MM.1S (cell line): ENCODE measurements at regions not wholly inside any gene's neighbourhood (a gene's known extent, or its start where the extent isn't known, plus 50 kb on each side); places are given as distances from the start of the nearest gene placed in this dataset.

Source experiments
- DNase-seq: peaks from one replicate; pipeline ENCODE4 v3.0.0-alpha.2; 2015
- H2AFZ ChIP-seq: fragments of 300-600 bp; sonication (generic); 2 replicates; pipeline ENCODE4 v1.6.0; 2016; ENCODE audit warnings: antibody characterized with exemption, low read length
- H3F3A ChIP-seq: fragments of 300-600 bp; sonication (generic); 2 replicates; pipeline ENCODE4 v1.6.1; 2016; ENCODE audit warnings: mild to moderate bottlenecking, antibody characterized with exemption, low read length, moderate library complexity, mixed read lengths; ENCODE audit not compliant: insufficient read depth
- H3K27ac ChIP-seq: fragments of 300-600 bp; sonication (generic); 2 replicates; pipeline ENCODE4 v1.5.1; 2016; ENCODE audit warnings: mild to moderate bottlenecking, low read length
- H3K27me3 ChIP-seq: fragments of 300-600 bp; sonication (generic); replicated peaks from 2 replicates; pipeline ENCODE4 v1.6.0; 2016; ENCODE audit warnings: low read length; ENCODE audit not compliant: insufficient read depth
- H3K36me3 ChIP-seq: fragments of 300-600 bp; sonication (generic); replicated peaks from 2 replicates; pipeline ENCODE4 v1.6.1; 2016; ENCODE audit warnings: mild to moderate bottlenecking, low read length, mixed read lengths; ENCODE audit not compliant: insufficient read depth
- H3K4me1 ChIP-seq: fragments of 300-600 bp; sonication (generic); 2 replicates; pipeline ENCODE4 v1.6.1; 2016; ENCODE audit warnings: low read length, mixed read lengths
- H3K4me2 ChIP-seq: fragments of 300-600 bp; sonication (generic); 2 replicates; pipeline ENCODE4 v1.6.0; 2016; ENCODE audit warnings: low read depth, low read length
- H3K4me3 ChIP-seq: fragments of 300-600 bp; sonication (generic); 2 replicates; pipeline ENCODE4 v1.5.1; 2016; ENCODE audit warnings: low read length, mixed read lengths
- H3K79me2 ChIP-seq: fragments of 300-600 bp; sonication (generic); 2 replicates; pipeline ENCODE4 v1.6.1; 2016; ENCODE audit warnings: mixed run types, low read length, mixed read lengths
- H3K9ac ChIP-seq: fragments of 300-600 bp; sonication (generic); 2 replicates; pipeline ENCODE4 v1.6.1; 2016; ENCODE audit warnings: low read length, mixed read lengths
- H3K9me2 ChIP-seq: fragments of 300-600 bp; sonication (generic); replicated peaks from 2 replicates; pipeline ENCODE4 v1.6.1; 2016; ENCODE audit warnings: mild to moderate bottlenecking, low read length, mixed read lengths; ENCODE audit not compliant: insufficient read depth
- H3K9me3 ChIP-seq: fragments of 300-600 bp; sonication (generic); replicated peaks from 2 replicates; pipeline ENCODE4 v1.6.1; 2016; ENCODE audit warnings: mild to moderate bottlenecking, low read length, mixed read lengths; ENCODE audit not compliant: insufficient read depth
- H4K20me1 ChIP-seq: fragments of 300-600 bp; sonication (generic); 2 replicates; pipeline ENCODE4 v1.6.1; 2016; ENCODE audit warnings: mild to moderate bottlenecking, low read length, moderate library complexity, mixed read lengths; ENCODE audit not compliant: insufficient read depth
- EZH2 ChIP-seq: fragments of 300-600 bp; sonication (generic); optimal IDR thresholded peaks from 2 replicates; pipeline ENCODE3; 2017; ENCODE audit warnings: low read depth, mild to moderate bottlenecking, antibody characterized with exemption, low read length, mixed read lengths
- EZH2phosphoT487 ChIP-seq: fragments of 300-600 bp; sonication (generic); IDR thresholded peaks from 2 replicates; pipeline ENCODE4 v1.6.1; 2018; ENCODE audit warnings: antibody characterized with exemption, low read length
- TF ChIP-seq, protein P1 (sequence below): fragments of 300-600 bp; sonication (generic); IDR thresholded peaks from 2 replicates; pipeline ENCODE4 v1.5.1; 2016; ENCODE audit warnings: antibody characterized with exemption, low read length, mixed read lengths

DNA sequence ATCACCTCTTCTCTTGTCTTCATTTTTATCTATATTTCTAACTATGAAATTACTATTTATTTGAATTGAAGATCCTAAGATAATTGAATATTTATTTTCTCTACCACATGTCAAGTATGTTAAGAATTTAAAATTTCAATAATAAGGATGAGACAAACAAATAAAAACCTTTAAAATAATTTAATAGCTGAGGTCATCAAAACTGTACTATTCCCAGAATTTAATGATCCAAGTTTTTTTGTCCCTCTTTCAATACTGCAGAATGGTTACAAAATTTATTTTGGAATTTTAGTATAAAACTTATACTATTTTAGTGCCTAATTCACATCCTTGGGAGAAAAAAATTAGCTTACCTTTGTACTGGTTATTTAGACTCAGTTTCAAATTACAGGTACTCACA, 774.9 kb downstream of the ROBO2 start:
- Histone ChIP-seq H3K27me3 (no peaks in the 10 kb centered on the region), H3K4me3 (no peak overlapping the region), H3K9ac (no peak overlapping the region), H3K27ac (no peak overlapping the region), H3K4me1 (no peaks in the 10 kb centered on the region), H3F3A (no peaks in the 10 kb centered on the region), H3K9me3 (no peaks in the 10 kb centered on the region), H3K36me3 (no peaks in the 10 kb centered on the region), H2AFZ (no peak overlapping the region), H4K20me1 (no peaks in the 10 kb centered on the region), H3K9me2 (no peaks in the 10 kb centered on the region), H3K4me2 (no peak overlapping the region), H3K79me2 (no peaks in the 10 kb centered on the region)
- TF ChIP-seq, protein P1, sequence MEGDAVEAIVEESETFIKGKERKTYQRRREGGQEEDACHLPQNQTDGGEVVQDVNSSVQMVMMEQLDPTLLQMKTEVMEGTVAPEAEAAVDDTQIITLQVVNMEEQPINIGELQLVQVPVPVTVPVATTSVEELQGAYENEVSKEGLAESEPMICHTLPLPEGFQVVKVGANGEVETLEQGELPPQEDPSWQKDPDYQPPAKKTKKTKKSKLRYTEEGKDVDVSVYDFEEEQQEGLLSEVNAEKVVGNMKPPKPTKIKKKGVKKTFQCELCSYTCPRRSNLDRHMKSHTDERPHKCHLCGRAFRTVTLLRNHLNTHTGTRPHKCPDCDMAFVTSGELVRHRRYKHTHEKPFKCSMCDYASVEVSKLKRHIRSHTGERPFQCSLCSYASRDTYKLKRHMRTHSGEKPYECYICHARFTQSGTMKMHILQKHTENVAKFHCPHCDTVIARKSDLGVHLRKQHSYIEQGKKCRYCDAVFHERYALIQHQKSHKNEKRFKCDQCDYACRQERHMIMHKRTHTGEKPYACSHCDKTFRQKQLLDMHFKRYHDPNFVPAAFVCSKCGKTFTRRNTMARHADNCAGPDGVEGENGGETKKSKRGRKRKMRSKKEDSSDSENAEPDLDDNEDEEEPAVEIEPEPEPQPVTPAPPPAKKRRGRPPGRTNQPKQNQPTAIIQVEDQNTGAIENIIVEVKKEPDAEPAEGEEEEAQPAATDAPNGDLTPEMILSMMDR = no peak
- TF ChIP-seq EZH2phosphoT487 (no peak), EZH2 (no peak)
- DNase-seq = no peak

DNA sequence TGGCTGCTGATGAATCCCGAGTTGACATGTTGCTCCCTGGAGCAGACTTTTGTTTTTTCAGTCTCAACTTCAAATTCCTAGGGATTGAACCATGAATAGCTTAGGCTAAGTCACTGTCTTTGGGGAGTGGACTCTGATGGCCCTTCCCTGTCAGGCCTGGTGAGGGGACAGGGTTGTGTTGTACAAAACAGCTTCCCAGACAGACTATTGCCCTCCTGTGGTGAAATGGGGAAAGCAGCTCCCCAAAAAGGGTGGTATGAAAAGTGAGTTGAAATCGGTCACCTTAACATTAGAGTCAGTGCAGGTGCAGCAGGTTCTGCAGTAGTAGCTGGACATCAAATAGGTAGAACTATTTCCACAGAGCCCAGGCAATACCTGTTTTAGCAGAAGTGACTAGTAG, 775.6 kb downstream of the ROBO2 start:
- no peak overlapping the region for H3K4me2 ChIP-seq
- no peaks in the 10 kb centered on the region for H3K79me2 ChIP-seq
- H3K9me3 ChIP-seq = no peaks in the 10 kb centered on the region
- H4K20me1 ChIP-seq = no peaks in the 10 kb centered on the region
- no peak overlapping the region for H3K9ac ChIP-seq
- H3K27me3 ChIP-seq = no peaks in the 10 kb centered on the region
- peak; percentile 27 for DNase-seq
- TF ChIP-seq EZH2phosphoT487 (no peak), EZH2 (no peak)
- TF ChIP-seq, protein P1 = 0 out of 2 replicates have a peak, but pooled peaks have one; percentile 21
- H3K4me3 ChIP-seq = no peak overlapping the region
- H3K9me2 ChIP-seq = no peaks in the 10 kb centered on the region
- no peak overlapping the region for H2AFZ ChIP-seq
- H3K4me1 ChIP-seq = no peaks in the 10 kb centered on the region
- no peak overlapping the region for H3K27ac ChIP-seq
- H3F3A ChIP-seq = no peaks in the 10 kb centered on the region
- no peaks in the 10 kb centered on the region for H3K36me3 ChIP-seq

DNA sequence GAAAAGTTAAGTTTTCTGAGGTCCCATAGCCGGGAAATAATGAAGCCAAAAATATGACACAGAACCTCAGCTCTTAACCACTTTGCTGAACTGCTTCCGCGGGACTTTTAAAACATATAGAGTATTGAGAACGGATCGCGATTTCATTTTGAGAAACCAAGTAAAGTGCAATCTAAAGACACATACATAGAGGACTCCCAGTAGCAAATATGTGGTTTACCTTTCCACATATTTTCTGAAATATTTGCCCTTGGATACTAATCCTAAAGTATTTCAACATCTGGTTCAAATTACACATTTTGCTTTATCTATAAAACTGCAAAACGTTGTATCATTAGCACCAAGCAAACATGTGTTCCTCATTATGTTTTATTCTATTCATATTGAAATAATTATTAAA, 776.5 kb downstream of the ROBO2 start:
- no peaks in the 10 kb centered on the region for H3F3A ChIP-seq
- H3K9me3 ChIP-seq = no peaks in the 10 kb centered on the region
- no peaks in the 10 kb centered on the region for H3K9me2 ChIP-seq
- H4K20me1 ChIP-seq = no peaks in the 10 kb centered on the region
- no peak overlapping the region for H3K9ac ChIP-seq
- H3K4me1 ChIP-seq = no peaks in the 10 kb centered on the region
- H3K79me2 ChIP-seq = no peaks in the 10 kb centered on the region
- H3K36me3 ChIP-seq = no peaks in the 10 kb centered on the region
- H3K4me2 ChIP-seq = no peak overlapping the region
- no peak overlapping the region for H3K4me3 ChIP-seq
- H3K27me3 ChIP-seq = no peaks in the 10 kb centered on the region
- H3K27ac ChIP-seq = no peak overlapping the region
- no peak for DNase-seq
- TF ChIP-seq EZH2phosphoT487 = no peak
- TF ChIP-seq EZH2 = no peak
- TF ChIP-seq, protein P1 = no peak
- no peak overlapping the region for H2AFZ ChIP-seq
